Fibroblast of pulmonary artery (primary cell): ENCODE measurements at regions not wholly inside any gene's neighbourhood (a gene's known extent, or its start where the extent isn't known, plus 50 kb on each side); places are given as distances from the start of the nearest gene placed in this dataset.

Experiments
- DNase-seq: peaks from one replicate; pipeline ENCODE4 v3.0.0-alpha.2; 2010; ENCODE audit warnings: low read depth
- H3K4me3 ChIP-seq: replicated peaks from 2 replicates; pipeline ENCODE4 v1.5.1; 2011; ENCODE audit warnings: low read depth, mild to moderate bottlenecking, control low read depth, low read length, moderate library complexity
- TF ChIP-seq, protein P1 (sequence below): IDR thresholded peaks from 2 replicates; pipeline ENCODE4 v1.5.1; 2011; ENCODE audit warnings: mild to moderate bottlenecking, control low read depth, low read length, inconsistent platforms; ENCODE audit errors: missing control alignments

- H3K4me3 ChIP-seq = no peak overlapping the region
- TF ChIP-seq, protein P1, sequence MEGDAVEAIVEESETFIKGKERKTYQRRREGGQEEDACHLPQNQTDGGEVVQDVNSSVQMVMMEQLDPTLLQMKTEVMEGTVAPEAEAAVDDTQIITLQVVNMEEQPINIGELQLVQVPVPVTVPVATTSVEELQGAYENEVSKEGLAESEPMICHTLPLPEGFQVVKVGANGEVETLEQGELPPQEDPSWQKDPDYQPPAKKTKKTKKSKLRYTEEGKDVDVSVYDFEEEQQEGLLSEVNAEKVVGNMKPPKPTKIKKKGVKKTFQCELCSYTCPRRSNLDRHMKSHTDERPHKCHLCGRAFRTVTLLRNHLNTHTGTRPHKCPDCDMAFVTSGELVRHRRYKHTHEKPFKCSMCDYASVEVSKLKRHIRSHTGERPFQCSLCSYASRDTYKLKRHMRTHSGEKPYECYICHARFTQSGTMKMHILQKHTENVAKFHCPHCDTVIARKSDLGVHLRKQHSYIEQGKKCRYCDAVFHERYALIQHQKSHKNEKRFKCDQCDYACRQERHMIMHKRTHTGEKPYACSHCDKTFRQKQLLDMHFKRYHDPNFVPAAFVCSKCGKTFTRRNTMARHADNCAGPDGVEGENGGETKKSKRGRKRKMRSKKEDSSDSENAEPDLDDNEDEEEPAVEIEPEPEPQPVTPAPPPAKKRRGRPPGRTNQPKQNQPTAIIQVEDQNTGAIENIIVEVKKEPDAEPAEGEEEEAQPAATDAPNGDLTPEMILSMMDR = no peak
- no peak for DNase-seq
Measured at GRCh38 chr13:111449041-111449440, 128.6 kb downstream of the TEX29 start.

GRCh38 chr13:111451402-111451801 lies 131.0 kb downstream of the TEX29 start:
- H3K4me3 ChIP-seq = no peak overlapping the region
- TF ChIP-seq, protein P1 = no peak
- DNase-seq = no peak

- H3K4me3 ChIP-seq = no peak overlapping the region
- no peak for DNase-seq
- TF ChIP-seq, protein P1 = no peak
Measured at GRCh38 chr13:111456452-111457230, 136.2 kb downstream of the TEX29 start.

DNA sequence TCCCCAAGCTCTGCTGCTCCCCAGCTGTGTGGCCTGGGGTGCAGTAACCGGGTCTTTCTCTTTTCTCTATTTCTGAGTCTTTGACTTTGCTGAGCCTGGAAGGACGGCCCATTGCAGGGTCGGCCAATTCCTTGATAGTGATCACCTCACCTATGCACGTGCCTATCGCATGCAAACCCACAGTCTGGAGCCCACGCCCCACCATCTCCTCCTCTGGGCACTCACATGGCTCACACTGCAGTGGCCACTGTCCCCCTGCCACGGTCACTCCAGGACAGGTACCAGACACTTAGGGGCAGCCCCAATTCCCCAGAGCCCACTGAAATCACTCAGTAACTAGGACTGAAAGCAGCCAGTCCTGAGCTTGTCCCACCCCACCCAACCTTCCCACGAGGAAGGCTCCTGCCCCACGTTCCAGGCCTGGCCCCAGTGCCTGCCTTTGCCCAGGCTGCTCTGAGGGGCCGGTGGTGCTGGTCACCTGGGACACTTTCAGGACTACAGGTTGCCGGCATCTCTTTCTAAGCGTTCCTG lies 137.6 kb downstream of the TEX29 start:
- DNase-seq = no peak
- no peak overlapping the region for H3K4me3 ChIP-seq
- TF ChIP-seq, protein P1 = no peak

DNA sequence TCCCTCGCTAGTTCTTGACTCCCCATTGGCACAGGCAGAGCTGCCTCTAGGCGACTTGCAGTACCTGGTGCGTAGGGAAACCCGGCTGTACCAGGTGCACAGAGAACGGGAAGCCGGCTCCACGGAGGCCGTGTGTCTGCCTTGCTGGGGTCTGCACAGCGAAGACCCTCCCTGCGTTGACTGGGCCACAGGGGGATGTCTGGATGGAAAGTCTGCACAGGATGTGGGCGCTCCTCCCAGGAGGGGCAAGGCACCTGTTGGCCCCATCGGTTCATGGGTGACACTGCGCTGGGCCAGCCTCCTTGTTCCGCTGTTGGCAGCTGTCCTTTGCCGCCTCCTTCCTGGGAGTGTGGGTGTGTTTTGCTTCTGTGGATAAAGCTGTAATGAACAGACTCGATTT lies 138.3 kb downstream of the TEX29 start:
- no peak overlapping the region for H3K4me3 ChIP-seq
- DNase-seq = no peak
- TF ChIP-seq, protein P1 = no peak

GRCh38 chr13:111459803-111460547 lies 139.5 kb downstream of the TEX29 start:
- DNase-seq = no peak
- no peak overlapping the region for H3K4me3 ChIP-seq
- TF ChIP-seq, protein P1 = no peak
